ENCODE measurements at regions not wholly inside any gene's neighbourhood (a gene's known extent, or its start where the extent isn't known, plus 50 kb on each side); places are given as distances from the start of the nearest gene placed in this dataset.
A peak's percentile ranks its signal among the peaks of the same experiment; 100 is the strongest.

DNA sequence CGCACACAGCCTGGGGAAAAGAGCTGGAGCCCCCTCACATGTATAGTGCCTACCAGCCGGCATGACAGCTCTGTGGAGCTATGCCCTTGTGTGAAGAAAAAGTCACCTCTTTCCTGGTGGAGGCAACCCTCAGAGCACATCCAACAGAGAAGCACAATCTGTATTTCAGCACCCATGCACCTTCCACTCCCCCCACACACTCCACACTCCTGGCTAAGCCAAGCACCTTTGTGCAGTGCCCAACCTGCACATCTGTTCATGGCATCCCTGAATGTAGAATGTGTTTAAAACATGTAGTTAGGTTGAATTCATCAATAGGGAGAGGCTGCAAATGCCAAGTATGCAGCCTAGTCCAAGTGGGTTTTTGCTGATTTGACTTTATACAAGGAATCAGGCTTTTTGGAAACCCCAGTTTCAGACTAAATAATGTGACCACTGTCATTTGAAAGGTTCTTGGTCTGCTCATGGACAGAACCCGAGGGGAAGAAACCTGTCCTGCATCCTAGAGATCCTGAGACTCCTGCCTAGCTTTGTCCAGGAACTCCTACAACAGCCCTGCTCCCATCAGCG lies 197.1 kb downstream of the TOMM20 start:
- Histone ChIP-seq H4K20me1 (no peaks in the 10 kb centered on the region), H3K36me3 (no peaks in the 10 kb centered on the region), H3K9ac (no peak overlapping the region), H3K4me2 (no peak overlapping the region), H3K4me3 (no peak overlapping the region), H3K27me3 (no peaks in the 10 kb centered on the region), H3K27ac (no peak overlapping the region), H3K9me3 (no peaks in the 10 kb centered on the region), H3K4me1 (peaks cover 51% of the 10 kb centered on the region)
- TF ChIP-seq Cebpa-rat (IDR thresholded peaks at IDR 0.05): no peak

DNA sequence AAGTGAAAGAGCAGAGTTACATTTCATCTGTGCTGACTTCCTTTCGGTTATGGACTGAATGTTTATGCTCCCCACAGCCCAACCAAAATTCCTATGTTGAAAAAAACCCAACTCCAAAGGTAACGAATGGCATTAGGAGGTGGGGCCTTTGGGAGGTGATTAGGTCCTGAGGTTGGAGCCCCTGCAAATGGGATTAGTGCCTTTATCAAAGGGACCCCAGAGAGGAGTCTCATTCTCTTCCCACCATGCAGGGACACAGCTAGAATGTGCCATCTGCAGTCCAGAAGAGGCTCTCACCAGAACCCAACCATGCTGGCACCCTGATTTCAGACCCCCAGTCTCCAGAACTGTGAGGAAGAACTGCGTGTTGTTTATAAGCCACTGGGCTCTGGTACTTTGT lies 199.3 kb downstream of the TOMM20 start:
- peaks cover 72% of the 10 kb centered on the region for H3K4me1 ChIP-seq
- H3K9me3 ChIP-seq: no peaks in the 10 kb centered on the region
- H3K9ac ChIP-seq: no peak overlapping the region
- peak overlapping the region; percentile 85; the same call in 1 of the 2 replicates for H3K4me2 ChIP-seq
- no peaks in the 10 kb centered on the region for H3K36me3 ChIP-seq
- H3K27ac ChIP-seq: peak overlapping the region; percentile 35; the same call in 1 of the 2 replicates
- no peak overlapping the region for H3K4me3 ChIP-seq
- no peaks in the 10 kb centered on the region for H4K20me1 ChIP-seq
- no peak for TF ChIP-seq Cebpa-rat (IDR thresholded peaks at IDR 0.05)
- no peaks in the 10 kb centered on the region for H3K27me3 ChIP-seq

GRCh38 chr1:234928642-234929041 lies 200.0 kb downstream of the TOMM20 start:
- H3K4me1 ChIP-seq: peaks cover 71% of the 10 kb centered on the region
- TF ChIP-seq Cebpa-rat (IDR thresholded peaks at IDR 0.05): no peak
- H3K9me3 ChIP-seq: no peaks in the 10 kb centered on the region
- no peaks in the 10 kb centered on the region for H3K27me3 ChIP-seq
- H3K27ac ChIP-seq: peak overlapping the region; percentile 35; the same call in 1 of the 2 replicates
- H3K4me2 ChIP-seq: peak overlapping the region; percentile 85
- H3K4me3 ChIP-seq: no peak overlapping the region
- H3K36me3 ChIP-seq: no peaks in the 10 kb centered on the region
- no peak overlapping the region for H3K9ac ChIP-seq
- H4K20me1 ChIP-seq: no peaks in the 10 kb centered on the region

GRCh38 chr1:234927971-234928640 lies 200.5 kb downstream of the TOMM20 start:
- Histone ChIP-seq H3K27me3 (no peaks in the 10 kb centered on the region), H4K20me1 (no peaks in the 10 kb centered on the region), H3K4me3 (no peak overlapping the region), H3K4me1 (peaks cover 66% of the 10 kb centered on the region), H3K36me3 (no peaks in the 10 kb centered on the region), H3K27ac (peak overlapping the region; percentile 85; the same call in 1 of the 2 replicates), H3K9me3 (no peaks in the 10 kb centered on the region), H3K9ac (no peak overlapping the region), H3K4me2 (peak overlapping the region; percentile 85)
- TF ChIP-seq Cebpa-rat (IDR thresholded peaks at IDR 0.05): no peak

- H3K27me3 ChIP-seq: no peaks in the 10 kb centered on the region
- H3K9ac ChIP-seq: peak overlapping the region; percentile 70
- peaks cover 59% of the 10 kb centered on the region for H3K4me1 ChIP-seq
- no peaks in the 10 kb centered on the region for H3K9me3 ChIP-seq
- no peaks in the 10 kb centered on the region for H3K36me3 ChIP-seq
- peak overlapping the region; percentile 85 for H3K4me2 ChIP-seq
- H3K4me3 ChIP-seq: peak overlapping the region; percentile 24; the same call in 1 of the 2 replicates
- no peak for TF ChIP-seq Cebpa-rat (IDR thresholded peaks at IDR 0.05)
- H3K27ac ChIP-seq: peak overlapping the region; percentile 85
- H4K20me1 ChIP-seq: no peaks in the 10 kb centered on the region
Measured at GRCh38 chr1:234927312-234927970, 201.2 kb downstream of the TOMM20 start.

- Histone ChIP-seq H4K20me1 (no peaks in the 10 kb centered on the region), H3K36me3 (no peaks in the 10 kb centered on the region), H3K9ac (peak overlapping the region; percentile 70), H3K27ac (peak overlapping the region; percentile 85), H3K9me3 (no peaks in the 10 kb centered on the region), H3K4me3 (peak overlapping the region; percentile 24; the same call in 1 of the 2 replicates), H3K4me1 (peaks cover 56% of the 10 kb centered on the region), H3K27me3 (no peaks in the 10 kb centered on the region), H3K4me2 (peak overlapping the region; percentile 85)
- TF ChIP-seq Cebpa-rat (IDR thresholded peaks at IDR 0.05): no peak
Measured at GRCh38 chr1:234926559-234927311, 201.9 kb downstream of the TOMM20 start.

GRCh38 chr1:234926264-234926558 lies 202.4 kb downstream of the TOMM20 start:
- H3K27ac ChIP-seq: peak overlapping the region; percentile 85; the same call in 1 of the 2 replicates
- H3K9ac ChIP-seq: 0 out of 2 replicates have a peak overlapping the region, but pooled peaks have one; percentile 70
- H3K9me3 ChIP-seq: no peaks in the 10 kb centered on the region
- H3K4me1 ChIP-seq: peaks cover 56% of the 10 kb centered on the region
- no peak overlapping the region for H3K4me3 ChIP-seq
- H3K4me2 ChIP-seq: peak overlapping the region; percentile 85
- H3K36me3 ChIP-seq: no peaks in the 10 kb centered on the region
- no peak for TF ChIP-seq Cebpa-rat (IDR thresholded peaks at IDR 0.05)
- no peaks in the 10 kb centered on the region for H4K20me1 ChIP-seq
- H3K27me3 ChIP-seq: no peaks in the 10 kb centered on the region

GRCh38 chr1:234925440-234926263 lies 203.0 kb downstream of the TOMM20 start:
- Histone ChIP-seq H3K27me3 (no peaks in the 10 kb centered on the region), H3K4me3 (no peak overlapping the region), H3K27ac (peak overlapping the region; percentile 85), H3K9ac (0 out of 2 replicates have a peak overlapping the region, but pooled peaks have one; percentile 70), H4K20me1 (no peaks in the 10 kb centered on the region), H3K36me3 (no peaks in the 10 kb centered on the region), H3K9me3 (peaks cover 4% of the 10 kb centered on the region), H3K4me1 (peaks cover 56% of the 10 kb centered on the region), H3K4me2 (peak overlapping the region; percentile 85)
- no peak for TF ChIP-seq Cebpa-rat (IDR thresholded peaks at IDR 0.05)
